SK-N-SH treated with all-trans-retinoic acid at 6 μM for 48 hours (cell line): ENCODE measurements at regions not wholly inside any gene's neighbourhood (a gene's known extent, or its start where the extent isn't known, plus 50 kb on each side); places are given as distances from the start of the nearest gene placed in this dataset.

ENCODE experiments used
- ARNTL ChIP-seq: fragments of 450-650 bp; formaldehyde crosslinking; IDR thresholded peaks from 2 replicates; pipeline ENCODE4 v1.5.0; 2020; ENCODE audit warnings: low read depth, mild to moderate bottlenecking, moderate library complexity, borderline replicate concordance
- TCF4 ChIP-seq: fragments of 250-450 bp; sonication (Bioruptor Pico); IDR thresholded peaks from 2 replicates; pipeline ENCODE4 v1.8.0; 2021; ENCODE audit warnings: mild to moderate bottlenecking, moderate library complexity, borderline replicate concordance
- TF ChIP-seq, protein P1 (sequence below): fragments of 250-450 bp; sonication (Bioruptor Pico); IDR thresholded peaks from 2 replicates; pipeline ENCODE4 v1.5.1; 2021; ENCODE audit warnings: mild to moderate bottlenecking, moderate library complexity
- TF ChIP-seq, protein P2 (sequence below): fragments of 250-450 bp; sonication (Bioruptor Pico); IDR thresholded peaks from 2 replicates; pipeline ENCODE4 v1.8.0; 2020; ENCODE audit warnings: mild to moderate bottlenecking, moderate library complexity, borderline replicate concordance

DNA sequence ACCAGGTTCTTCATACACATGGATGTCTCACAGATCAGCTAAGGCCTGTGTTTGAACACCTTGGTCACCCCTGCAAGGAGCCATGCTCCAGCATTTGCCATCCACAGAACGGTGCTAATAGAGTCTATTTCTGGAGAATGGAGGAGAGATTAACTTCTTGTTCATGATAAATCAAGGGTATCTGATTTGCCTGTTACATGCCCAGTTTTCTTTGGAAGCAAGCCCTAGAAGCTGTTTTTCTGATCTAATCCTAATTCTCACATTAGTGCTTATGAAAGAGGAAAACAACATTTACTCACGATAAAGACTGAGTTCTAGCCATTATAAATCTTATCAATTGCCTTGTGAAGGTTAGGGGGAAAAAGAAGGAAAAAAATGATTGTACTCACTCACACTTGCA lies 119.6 kb upstream of the DTNA start:
- TF ChIP-seq ARNTL (CRISPR knock-in tag) (no peak), TCF4 (CRISPR knock-in tag) (no peak; the same call in 1 of the 2 replicates)
- TF ChIP-seq, protein P1, sequence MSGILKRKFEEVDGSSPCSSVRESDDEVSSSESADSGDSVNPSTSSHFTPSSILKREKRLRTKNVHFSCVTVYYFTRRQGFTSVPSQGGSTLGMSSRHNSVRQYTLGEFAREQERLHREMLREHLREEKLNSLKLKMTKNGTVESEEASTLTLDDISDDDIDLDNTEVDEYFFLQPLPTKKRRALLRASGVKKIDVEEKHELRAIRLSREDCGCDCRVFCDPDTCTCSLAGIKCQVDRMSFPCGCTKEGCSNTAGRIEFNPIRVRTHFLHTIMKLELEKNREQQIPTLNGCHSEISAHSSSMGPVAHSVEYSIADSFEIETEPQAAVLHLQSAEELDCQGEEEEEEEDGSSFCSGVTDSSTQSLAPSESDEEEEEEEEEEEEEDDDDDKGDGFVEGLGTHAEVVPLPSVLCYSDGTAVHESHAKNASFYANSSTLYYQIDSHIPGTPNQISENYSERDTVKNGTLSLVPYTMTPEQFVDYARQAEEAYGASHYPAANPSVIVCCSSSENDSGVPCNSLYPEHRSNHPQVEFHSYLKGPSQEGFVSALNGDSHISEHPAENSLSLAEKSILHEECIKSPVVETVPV (CRISPR knock-in tag) = no peak
- TF ChIP-seq, protein P2, sequence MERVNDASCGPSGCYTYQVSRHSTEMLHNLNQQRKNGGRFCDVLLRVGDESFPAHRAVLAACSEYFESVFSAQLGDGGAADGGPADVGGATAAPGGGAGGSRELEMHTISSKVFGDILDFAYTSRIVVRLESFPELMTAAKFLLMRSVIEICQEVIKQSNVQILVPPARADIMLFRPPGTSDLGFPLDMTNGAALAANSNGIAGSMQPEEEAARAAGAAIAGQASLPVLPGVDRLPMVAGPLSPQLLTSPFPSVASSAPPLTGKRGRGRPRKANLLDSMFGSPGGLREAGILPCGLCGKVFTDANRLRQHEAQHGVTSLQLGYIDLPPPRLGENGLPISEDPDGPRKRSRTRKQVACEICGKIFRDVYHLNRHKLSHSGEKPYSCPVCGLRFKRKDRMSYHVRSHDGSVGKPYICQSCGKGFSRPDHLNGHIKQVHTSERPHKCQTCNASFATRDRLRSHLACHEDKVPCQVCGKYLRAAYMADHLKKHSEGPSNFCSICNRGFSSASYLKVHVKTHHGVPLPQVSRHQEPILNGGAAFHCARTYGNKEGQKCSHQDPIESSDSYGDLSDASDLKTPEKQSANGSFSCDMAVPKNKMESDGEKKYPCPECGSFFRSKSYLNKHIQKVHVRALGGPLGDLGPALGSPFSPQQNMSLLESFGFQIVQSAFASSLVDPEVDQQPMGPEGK (CRISPR knock-in tag) = no peak
